SK-N-SH (cell line): ENCODE measurements at regions not wholly inside any gene's neighbourhood (a gene's known extent, or its start where the extent isn't known, plus 50 kb on each side); places are given as distances from the start of the nearest gene placed in this dataset.

Experiments
- CTCF ChIA-PET: fragments of 300-600, 350-600 bp; formaldehyde crosslinking; extraction: SDS; loops from one replicate; lab custom pipeline; 2021; lab: Yijun Ruan, JAX
- POLR2A ChIA-PET: fragments of 350-600 bp; sonication (Branson Sonifier 250); formaldehyde crosslinking; extraction: SDS; loops from one replicate; lab custom pipeline; 2020; ENCODE audit warnings: antibody characterized with exemption, inconsistent platforms; lab: Yijun Ruan, JAX
- DNase-seq: peaks from one replicate; pipeline ENCODE4 v3.0.0; 2012
- H2AFZ ChIP-seq: fragments of 200-600 bp; sonication (generic); 2 replicates; pipeline ENCODE4 v1.8.1; 2016; ENCODE audit warnings: antibody characterized with exemption, mild to moderate bottlenecking, low read depth
- H3F3A ChIP-seq: fragments of 200-600 bp; sonication (generic); replicated peaks from 2 replicates; pipeline ENCODE3; 2016; ENCODE audit warnings: antibody characterized with exemption, mild to moderate bottlenecking; ENCODE audit not compliant: insufficient read depth
- H3K27ac ChIP-seq, 2 experiments: fragments of 200-500 bp in 1 of 2; fragments of 200-600 bp in 1 of 2; sonication (Bioruptor generic) in 1 of 2; sonication (generic), shearing (Covaris generic) in 1 of 2; 2 replicates each; pipeline versions ENCODE4 v1.5.1 to v1.6.1; 2014 to 2016; ENCODE audit warnings: low read depth in 2 of 2, inconsistent platforms in 1 of 2, low read length in 1 of 2, mild to moderate bottlenecking in 1 of 2, mixed read lengths in 1 of 2
- H3K27me3 ChIP-seq: fragments of 200-600 bp; sonication (generic), shearing (Covaris generic); 2 replicates; pipeline ENCODE4 v1.6.1; 2016; ENCODE audit warnings: mixed run types; ENCODE audit not compliant: insufficient read depth
- H3K36me3 ChIP-seq, 2 experiments: fragments of 200-500 bp in 1 of 2; fragments of 200-600 bp in 1 of 2; sonication (Bioruptor generic) in 1 of 2; sonication (generic) in 1 of 2; replicated peaks in 1 of 2; 2 replicates each; pipeline versions ENCODE3 to v1.5.1; 2014 to 2016; ENCODE audit warnings: low read length in 1 of 2, mild to moderate bottlenecking in 1 of 2; ENCODE audit not compliant: insufficient read depth in 2 of 2, control insufficient read depth in 1 of 2
- H3K4me1 ChIP-seq, 2 experiments: fragments of 200-500 bp in 1 of 2; fragments of 200-600 bp in 1 of 2; sonication (Bioruptor generic) in 1 of 2; sonication (generic), shearing (Covaris generic) in 1 of 2; 2 replicates each; pipeline versions ENCODE4 v1.5.1 to v1.6.1; 2014 to 2016; ENCODE audit warnings: low read depth in 1 of 2, low read length in 1 of 2, mixed run types in 1 of 2; ENCODE audit not compliant: insufficient read depth in 2 of 2, control insufficient read depth in 1 of 2
- H3K4me2 ChIP-seq: fragments of 200-600 bp; sonication (generic), shearing (Covaris generic); 2 replicates; pipeline ENCODE4 v1.6.1; 2017; ENCODE audit warnings: mixed run types
- H3K4me3 ChIP-seq, 2 experiments: fragments of 200-500 bp in 1 of 2; fragments of 200-600 bp in 1 of 2; sonication (Bioruptor generic) in 1 of 2; sonication (generic), shearing (Covaris generic) in 1 of 2; 2 replicates each; pipeline versions ENCODE4 v1.5.1 to v1.8.1; 2014 to 2016; ENCODE audit warnings: low read depth in 2 of 2, inconsistent platforms in 1 of 2, low read length in 1 of 2, mild to moderate bottlenecking in 1 of 2, mixed read lengths in 1 of 2, moderate library complexity in 1 of 2
- H3K79me2 ChIP-seq: fragments of 200-600 bp; sonication (generic); 2 replicates; pipeline ENCODE4 v1.8.1; 2017; ENCODE audit warnings: mild to moderate bottlenecking; ENCODE audit not compliant: insufficient read depth
- H3K9ac ChIP-seq: fragments of 200-600 bp; sonication (generic); 2 replicates; pipeline ENCODE4 v1.6.1; 2017; ENCODE audit warnings: mixed run types
- H3K9me2 ChIP-seq: fragments of 200-600 bp; sonication (generic); 2 replicates; pipeline ENCODE4 v1.6.1; 2017; ENCODE audit warnings: mixed run types
- H3K9me3 ChIP-seq: fragments of 200-600 bp; sonication (generic); 2 replicates; pipeline ENCODE4 v1.6.1; 2017; ENCODE audit warnings: mixed run types, mild to moderate bottlenecking, moderate library complexity
- H4K20me1 ChIP-seq: fragments of 200-600 bp; sonication (generic); 2 replicates; pipeline ENCODE4 v1.6.1; 2017; ENCODE audit warnings: mild to moderate bottlenecking, mixed run types; ENCODE audit not compliant: insufficient read depth
- CHD2 ChIP-seq: fragments of 150-350 bp; IDR thresholded peaks from 2 replicates; pipeline ENCODE4 v1.6.1; 2018; ENCODE audit warnings: low read length; ENCODE audit not compliant: partially characterized antibody
- CTCF ChIP-seq: fragments of 200-600 bp; sonication (generic); IDR thresholded peaks from 2 replicates; pipeline ENCODE4 v1.6.1; 2017; ENCODE audit warnings: antibody characterized with exemption, mild to moderate bottlenecking, moderate library complexity
- EP300 ChIP-seq, 2 experiments: IDR thresholded peaks; 2 replicates each; pipeline versions ENCODE4 v1.4.0 to v1.6.1; 2012; ENCODE audit warnings: borderline replicate concordance in 1 of 2, low read depth in 1 of 2, low read length in 1 of 2
- EZH2phosphoT487 ChIP-seq: fragments of 200-600 bp; sonication (generic); IDR thresholded peaks from 2 replicates; pipeline ENCODE4 v1.6.1; 2017; ENCODE audit warnings: low read depth, mixed run types, mild to moderate bottlenecking, antibody characterized with exemption, moderate library complexity, borderline replicate concordance
- FOSL2 ChIP-seq: IDR thresholded peaks from 2 replicates; pipeline ENCODE4 v1.4.0; 2012; ENCODE audit warnings: low read depth, mild to moderate bottlenecking, moderate library complexity, borderline replicate concordance
- FOXM1 ChIP-seq: IDR thresholded peaks from 2 replicates; pipeline ENCODE4 v1.4.0; 2012; ENCODE audit warnings: low read depth, mild to moderate bottlenecking
- GABPA ChIP-seq: IDR thresholded peaks from 2 replicates; pipeline ENCODE4 v1.4.0; 2012; ENCODE audit warnings: low read depth, mild to moderate bottlenecking
- GATA2 ChIP-seq: sonication (generic); formaldehyde crosslinking; IDR thresholded peaks from 2 replicates; pipeline ENCODE4 v1.5.0; 2020; ENCODE audit warnings: mild to moderate bottlenecking, missing genetic modification reagents
- IRF3 ChIP-seq: fragments of 150-350 bp; IDR thresholded peaks from 2 replicates; pipeline ENCODE4 v1.6.1; 2016; ENCODE audit warnings: mild to moderate bottlenecking, low read depth, low read length
- JUND ChIP-seq: IDR thresholded peaks from 2 replicates; pipeline ENCODE4 v1.4.0; 2012
- MAX ChIP-seq: IDR thresholded peaks from 2 replicates; pipeline ENCODE4 v1.4.0; 2012; ENCODE audit warnings: low read depth
- MXI1 ChIP-seq: IDR thresholded peaks from 2 replicates; pipeline ENCODE4 v1.6.1; 2012; ENCODE audit warnings: mild to moderate bottlenecking, low read depth, low read length, improper control_type of control experiment
- NRF1 ChIP-seq: IDR thresholded peaks from 2 replicates; pipeline ENCODE4 v1.6.1; 2012; ENCODE audit warnings: low read depth, mild to moderate bottlenecking, low read length
- PBX3 ChIP-seq: IDR thresholded peaks from 2 replicates; pipeline ENCODE4; 2012
- POLR2AphosphoS5 ChIP-seq: IDR thresholded peaks from 2 replicates; pipeline ENCODE4 v1.6.1; 2012; ENCODE audit warnings: low read depth, low read length
- RAD21 ChIP-seq: IDR thresholded peaks from 2 replicates; pipeline ENCODE4 v1.6.1; 2012; ENCODE audit warnings: mild to moderate bottlenecking, low read length
- RCOR1 ChIP-seq: fragments of 150-350 bp; IDR thresholded peaks from 2 replicates; pipeline ENCODE4 v1.6.1; 2017; ENCODE audit warnings: antibody characterized with exemption, low read length
- RFX5 ChIP-seq: IDR thresholded peaks from 2 replicates; pipeline ENCODE4 v1.6.1; 2012; ENCODE audit warnings: mild to moderate bottlenecking, improper control_type of control experiment, low read length
- TAF1 ChIP-seq: IDR thresholded peaks from 2 replicates; pipeline ENCODE4 v1.6.1; 2012; ENCODE audit warnings: low read depth, mild to moderate bottlenecking, low read length, moderate library complexity, borderline replicate concordance
- TCF12 ChIP-seq: IDR thresholded peaks from 2 replicates; pipeline ENCODE4 v1.4.0; 2012
- TEAD4 ChIP-seq: IDR thresholded peaks from 2 replicates; pipeline ENCODE4 v1.4.0; 2012; ENCODE audit warnings: mild to moderate bottlenecking, borderline replicate concordance; ENCODE audit not compliant: insufficient read depth
- USF2 ChIP-seq: fragments of 150-350 bp; IDR thresholded peaks from 2 replicates; pipeline ENCODE4 v1.6.1; 2017; ENCODE audit warnings: antibody characterized with exemption, low read length, low read depth, borderline replicate concordance
- YY1 ChIP-seq: IDR thresholded peaks from 2 replicates; pipeline ENCODE4 v1.4.0; 2012; ENCODE audit warnings: low read depth, mild to moderate bottlenecking
- WGBS: methylation state at CpG from one replicate; pipeline ENCODE4 v1.1.6; 2017; ENCODE audit warnings: low lambda C conversion rate; 5-methylcytosine and 5-hydroxymethylcytosine counted together

GRCh38 chr2:200077838-200078237 is 122.5 kb downstream of the MAIP1 start:
- H3K4me3 ChIP-seq: no peak overlapping the region
- H3K9me2 ChIP-seq: no peaks in the 10 kb centered on the region; the same call in 1 of the 2 replicates
- 53% methylated on average over 3 of the region's 3 CpGs for WGBS
- H3K4me1 ChIP-seq: peaks cover 0 to 8% of the 10 kb centered on the region in 2 experiments; a peak in 2 of 4 replicates
- no peaks in the 10 kb centered on the region for H3K36me3 ChIP-seq
- CTCF ChIA-PET: interaction anchor here (1.1 kb wide), 1 partner anchor 231 kb away, joined by 3 read pairs; no protein-coding TSS in a partner anchor
- peak overlapping the region in 1 of 2 experiments; percentile 64; a peak in 2 of 4 replicates for H3K27ac ChIP-seq
- no peak overlapping the region for H2AFZ ChIP-seq
- TF ChIP-seq TCF12: peak; percentile 31; the same call in 1 of the 2 replicates
- no peak for TF ChIP-seq TEAD4
- TF ChIP-seq RAD21: peak; percentile 24; the same call in 1 of the 2 replicates
- peak in 1 of 2 experiments; percentile 59; a peak in 1 of 4 replicates for TF ChIP-seq EP300 (IDR thresholded peaks at IDR 0.05; ENCODE audit: borderline replicate concordance in 1 of 2, low read depth in 1 of 2, low read length in 1 of 2)
- 0 out of 2 replicates have a peak, but pooled peaks have one; percentile 13 for TF ChIP-seq RCOR1
- TF ChIP-seq CHD2: no peak
- TF ChIP-seq, all 33 proteins: peak for 4
- no peaks in the 10 kb centered on the region for H4K20me1 ChIP-seq
- H3K9me3 ChIP-seq: no peaks in the 10 kb centered on the region
- POLR2A ChIA-PET: no interaction called here
- H3K4me2 ChIP-seq: no peak overlapping the region
- DNase-seq: peak; percentile 51
- no peaks in the 10 kb centered on the region for H3K79me2 ChIP-seq
- H3F3A ChIP-seq: no peaks in the 10 kb centered on the region
- H3K9ac ChIP-seq: no peak overlapping the region
- H3K27me3 ChIP-seq: no peaks in the 10 kb centered on the region

- no peaks in the 10 kb centered on the region for H3F3A ChIP-seq
- H3K79me2 ChIP-seq: no peaks in the 10 kb centered on the region
- H4K20me1 ChIP-seq: no peaks in the 10 kb centered on the region
- no peak for TF ChIP-seq CHD2
- no peak for TF ChIP-seq JUND
- TF ChIP-seq MAX: no peak
- TF ChIP-seq EZH2phosphoT487: no peak
- TF ChIP-seq FOSL2: no peak
- no peak for TF ChIP-seq YY1
- TF ChIP-seq PBX3: no peak
- no peak for TF ChIP-seq IRF3
- TF ChIP-seq TAF1: no peak
- TF ChIP-seq GATA2 (CRISPR knock-in tag): no peak
- no peak for TF ChIP-seq RFX5
- no peak for TF ChIP-seq USF2
- no peak for TF ChIP-seq MXI1
- no peak for TF ChIP-seq FOXM1
- no peak for TF ChIP-seq POLR2AphosphoS5
- no peak for TF ChIP-seq GABPA
- no peak for TF ChIP-seq EP300 (IDR thresholded peaks at IDR 0.05; ENCODE audit: borderline replicate concordance in 1 of 2, low read depth in 1 of 2, low read length in 1 of 2)
- TF ChIP-seq TEAD4: no peak
- TF ChIP-seq NRF1: no peak
- TF ChIP-seq CTCF: no peak
- H3K27ac ChIP-seq: no peak overlapping the region
- no peak overlapping the region for H2AFZ ChIP-seq
- H3K4me3 ChIP-seq: no peak overlapping the region
- no peaks in the 10 kb centered on the region for H3K9me2 ChIP-seq
- H3K9ac ChIP-seq: no peak overlapping the region
- WGBS: 37% methylated on average over 2 of the region's 2 CpGs
- H3K4me2 ChIP-seq: no peak overlapping the region
- no peaks in the 10 kb centered on the region for H3K27me3 ChIP-seq
- ChIA-PET CTCF (interaction anchor here (1.6 to 1.8 kb wide), 2 partner anchors 9 to 11 kb away, joined by 4 to 5 read pairs; no protein-coding TSS in a partner anchor), POLR2A (no interaction called here)
- peaks cover 0 to 8% of the 10 kb centered on the region in 2 experiments; a peak in 2 of 4 replicates for H3K4me1 ChIP-seq
- H3K36me3 ChIP-seq: no peaks in the 10 kb centered on the region
- no peaks in the 10 kb centered on the region for H3K9me3 ChIP-seq
- no peak for DNase-seq
Observed at GRCh38 chr2:200079356-200079755, 124.0 kb downstream of the MAIP1 start.
